Breast epithelium (tissue), 3 donors: ENCODE measurements at regions not wholly inside any gene's neighbourhood (a gene's known extent, or its start where the extent isn't known, plus 50 kb on each side); places are given as distances from the start of the nearest gene placed in this dataset.

Experiments used
- POLR2A ChIP-seq: fragments of 450-650 bp; IDR thresholded peaks from one replicate; pipeline ENCODE4 v1.6.1; 2016; ENCODE audit warnings: antibody characterized with exemption, mild to moderate bottlenecking, moderate library complexity
- POLR2AphosphoS5 ChIP-seq, 3 donors: sonication (generic); formaldehyde crosslinking; IDR thresholded peaks; one replicate each; pipeline ENCODE4 v1.6.1; 2017; ENCODE audit warnings: antibody characterized with exemption in 3 of 3
- TF ChIP-seq, protein P1 (sequence below), 3 donors: fragments of 450-650 bp; IDR thresholded peaks; one replicate each; pipeline ENCODE4 v1.5.1; 2016 to 2017; ENCODE audit warnings: antibody characterized with exemption in 3 of 3, mild to moderate bottlenecking in 3 of 3, moderate library complexity in 3 of 3

DNA sequence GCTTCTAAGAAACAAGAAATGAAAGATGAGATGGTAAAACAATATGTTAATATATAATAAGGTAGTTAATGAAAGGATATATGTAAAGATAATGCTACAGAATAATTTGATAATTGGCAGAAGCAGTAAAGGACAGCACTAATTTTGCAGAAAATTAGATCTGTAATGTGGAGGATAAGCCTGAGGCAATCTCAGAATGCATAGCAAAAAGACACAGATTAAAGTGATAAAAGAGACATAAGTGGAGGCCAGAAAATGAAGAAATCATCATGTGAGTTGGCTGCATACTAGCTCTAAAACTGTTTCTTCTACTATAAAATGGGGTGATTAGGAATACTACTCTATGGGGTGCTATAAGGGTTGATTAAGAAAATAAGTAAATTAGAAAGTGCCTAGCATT, 225.9 kb downstream of the SEC61B start:
- TF ChIP-seq, protein P1, sequence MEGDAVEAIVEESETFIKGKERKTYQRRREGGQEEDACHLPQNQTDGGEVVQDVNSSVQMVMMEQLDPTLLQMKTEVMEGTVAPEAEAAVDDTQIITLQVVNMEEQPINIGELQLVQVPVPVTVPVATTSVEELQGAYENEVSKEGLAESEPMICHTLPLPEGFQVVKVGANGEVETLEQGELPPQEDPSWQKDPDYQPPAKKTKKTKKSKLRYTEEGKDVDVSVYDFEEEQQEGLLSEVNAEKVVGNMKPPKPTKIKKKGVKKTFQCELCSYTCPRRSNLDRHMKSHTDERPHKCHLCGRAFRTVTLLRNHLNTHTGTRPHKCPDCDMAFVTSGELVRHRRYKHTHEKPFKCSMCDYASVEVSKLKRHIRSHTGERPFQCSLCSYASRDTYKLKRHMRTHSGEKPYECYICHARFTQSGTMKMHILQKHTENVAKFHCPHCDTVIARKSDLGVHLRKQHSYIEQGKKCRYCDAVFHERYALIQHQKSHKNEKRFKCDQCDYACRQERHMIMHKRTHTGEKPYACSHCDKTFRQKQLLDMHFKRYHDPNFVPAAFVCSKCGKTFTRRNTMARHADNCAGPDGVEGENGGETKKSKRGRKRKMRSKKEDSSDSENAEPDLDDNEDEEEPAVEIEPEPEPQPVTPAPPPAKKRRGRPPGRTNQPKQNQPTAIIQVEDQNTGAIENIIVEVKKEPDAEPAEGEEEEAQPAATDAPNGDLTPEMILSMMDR (IDR thresholded peaks at IDR 0.05) = no peak
- TF ChIP-seq POLR2A (no peak), POLR2AphosphoS5 (IDR thresholded peaks at IDR 0.05) (no peak)
